GM23248 (cell line): ENCODE measurements at regions not wholly inside any gene's neighbourhood (a gene's known extent, or its start where the extent isn't known, plus 50 kb on each side); places are given as distances from the start of the nearest gene placed in this dataset.
"Not testable (repeated sequence)": the region's sequence is repeated elsewhere in the genome, so short reads cannot be mapped to it uniquely, and the experiment has no call there.

Experiments used
- EZH2 ChIP-seq: fragments of 200-600 bp; sonication (generic); IDR thresholded peaks from 2 replicates; pipeline ENCODE4 v1.6.1; 2018; ENCODE audit warnings: antibody characterized with exemption, mild to moderate bottlenecking; ENCODE audit not compliant: insufficient read depth, poor library complexity, severe bottlenecking
- EZH2phosphoT487 ChIP-seq: fragments of 200-600 bp; sonication (generic); IDR thresholded peaks from 2 replicates; pipeline ENCODE4 v1.6.1; 2018; ENCODE audit warnings: antibody characterized with exemption, moderate library complexity, mild to moderate bottlenecking, low read depth; ENCODE audit not compliant: insufficient read depth

GRCh38 chr2:89142959-89143358, 451.5 kb downstream of the RPIA start:
- not testable (repeated sequence) for TF ChIP-seq EZH2, EZH2phosphoT487
